ENCODE measurements at regions not wholly inside any gene's neighbourhood (a gene's known extent, or its start where the extent isn't known, plus 50 kb on each side); places are given as distances from the start of the nearest gene placed in this dataset.
A peak's percentile ranks its signal among the peaks of the same experiment; 100 is the strongest.

DNA sequence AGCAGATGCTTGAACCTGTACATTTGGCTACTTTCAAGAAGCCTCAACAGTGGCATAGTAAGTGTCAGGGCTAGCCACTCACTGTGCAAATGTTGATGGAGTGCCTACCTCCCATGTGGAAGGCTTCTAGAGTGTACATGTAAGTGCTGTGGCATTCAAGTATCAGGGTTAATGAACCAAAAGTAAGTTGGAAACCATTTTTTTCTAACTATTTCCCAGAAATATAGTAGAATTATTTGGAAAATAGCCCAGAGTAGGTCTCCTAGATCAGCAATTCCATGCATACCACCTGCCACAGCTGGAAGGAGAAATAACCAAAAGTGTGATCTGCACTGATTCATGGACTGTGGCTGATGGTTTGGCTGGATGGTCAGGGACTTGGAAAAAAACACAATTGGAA is 53.3 kb downstream of the FOXD1 start:
- no peak for DNase-seq

DNA sequence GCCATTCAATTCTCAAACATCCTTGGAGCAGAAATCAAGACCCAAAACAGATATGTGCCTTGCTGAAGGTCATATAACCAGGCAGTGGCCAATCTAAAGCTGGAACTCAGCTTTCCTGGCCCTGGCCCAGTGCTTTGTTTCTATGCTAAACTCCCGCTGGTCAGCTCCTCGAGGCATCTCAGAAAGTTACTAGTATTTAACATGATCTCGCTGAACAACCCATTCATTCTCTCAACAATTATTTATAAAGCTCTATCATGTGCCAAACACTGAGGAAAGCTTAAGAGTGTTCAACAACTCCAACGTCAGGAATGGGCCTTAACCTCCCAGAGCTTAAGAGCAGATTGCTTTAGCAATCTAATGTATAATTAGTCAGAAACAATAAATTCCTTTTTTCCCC is 54.0 kb downstream of the FOXD1 start:
- no peak for DNase-seq

- no peak for DNase-seq
Measured at GRCh38 chr5:73393611-73394489, 54.7 kb downstream of the FOXD1 start.

- no peak for DNase-seq
Measured at GRCh38 chr5:73392775-73393174, 55.8 kb downstream of the FOXD1 start.

DNA sequence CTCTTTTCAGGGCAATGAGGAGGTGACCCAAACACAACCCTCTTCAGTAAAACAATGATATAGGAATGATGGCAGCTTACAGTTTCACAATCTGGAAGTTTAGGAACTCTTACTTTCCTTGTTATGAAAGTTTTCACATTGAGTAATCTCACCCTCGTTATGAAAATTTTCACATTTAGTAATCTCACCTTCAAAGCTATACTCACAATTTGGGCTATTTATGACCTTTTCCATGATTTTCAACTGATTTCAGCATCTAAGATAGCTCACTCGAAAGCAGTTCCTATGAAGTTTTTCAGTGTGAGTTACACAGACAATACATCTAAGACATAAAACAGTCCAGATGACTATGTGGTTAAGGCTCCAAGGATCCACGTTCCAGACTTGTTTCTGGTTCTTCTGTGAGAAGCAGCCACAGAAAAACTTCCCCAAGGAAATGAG is 57.1 kb downstream of the FOXD1 start:
- DNase-seq: no peak

GRCh38 chr5:73390972-73391371 is 57.6 kb downstream of the FOXD1 start:
- DNase-seq: no peak

DNA sequence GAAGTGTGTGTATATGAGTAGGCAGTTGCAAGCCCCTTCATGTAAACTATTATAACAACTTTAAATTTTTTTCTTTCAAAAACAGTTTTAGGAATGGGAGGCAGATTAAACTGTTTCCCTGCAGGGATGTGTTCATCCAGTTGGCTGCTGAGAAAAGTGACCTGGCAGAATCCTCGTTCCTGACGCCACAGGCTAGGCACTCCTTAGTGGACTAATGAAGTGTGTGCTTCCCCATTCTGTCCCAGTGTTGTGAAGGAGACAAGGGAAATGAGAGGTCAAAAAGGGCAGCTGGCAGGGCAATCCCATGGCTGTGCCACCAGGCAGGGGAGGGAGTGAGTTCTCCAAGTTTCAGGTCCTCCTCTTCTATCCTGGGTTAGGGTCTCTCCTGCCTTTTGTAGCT is 59.8 kb downstream of the FOXD1 start:
- DNase-seq: no peak

DNA sequence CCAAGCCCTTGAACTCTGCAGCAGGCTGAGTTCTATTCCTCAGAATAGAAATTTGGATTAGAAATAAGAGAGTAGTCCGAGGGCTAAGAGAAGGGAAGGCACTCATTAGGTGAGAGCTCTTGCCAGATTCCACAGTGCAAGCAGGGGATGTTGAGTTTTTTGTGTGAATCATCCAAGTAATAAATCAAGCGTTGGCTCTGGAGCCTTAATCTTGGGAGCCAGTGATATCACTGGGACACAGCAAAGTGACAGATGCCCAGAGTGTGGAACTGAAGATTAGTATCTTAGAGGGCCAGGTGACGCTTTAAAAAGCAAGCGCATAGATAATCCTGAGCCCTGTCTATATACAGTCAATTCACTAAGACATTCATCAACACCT is 60.3 kb downstream of the FOXD1 start:
- no peak for DNase-seq

DNA sequence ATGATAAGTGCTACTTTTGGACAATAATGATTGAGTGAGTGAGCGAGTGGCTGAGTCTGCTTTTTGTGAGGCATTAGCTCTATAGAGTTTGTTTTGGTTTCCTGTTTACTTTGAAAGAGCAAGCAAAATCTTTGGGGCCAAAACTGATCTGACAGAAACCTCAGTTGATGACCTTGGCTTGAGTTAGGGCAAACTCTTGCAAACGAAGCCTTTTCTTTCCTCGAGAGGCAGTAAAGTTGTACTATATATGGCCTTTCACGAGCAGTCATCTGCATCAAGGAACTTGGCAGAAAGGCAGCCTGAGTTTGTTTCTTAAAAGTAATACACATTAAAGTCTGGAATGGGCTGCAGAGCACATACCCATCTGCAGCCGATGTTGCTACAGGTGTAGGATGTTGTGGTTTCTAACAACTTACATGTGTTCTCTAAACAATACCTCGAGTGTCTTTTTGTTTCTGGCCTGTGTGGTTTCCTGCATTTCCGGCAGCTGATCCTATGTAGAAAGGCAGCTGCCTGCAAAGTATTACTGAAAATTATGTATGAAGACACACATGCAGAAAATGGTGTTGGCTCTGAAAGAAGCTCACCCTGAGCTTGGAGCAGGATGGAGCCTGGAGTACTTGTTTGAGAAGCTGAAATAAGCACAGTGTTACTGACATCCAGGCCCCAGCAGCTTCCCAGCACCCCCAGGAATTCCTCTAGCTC is 60.8 kb downstream of the FOXD1 start:
- DNase-seq: peak; percentile 33

- DNase-seq: no peak
Measured at GRCh38 chr5:73387149-73387591, 61.4 kb downstream of the FOXD1 start.

GRCh38 chr5:73384861-73385260 is 63.7 kb downstream of the FOXD1 start:
- DNase-seq: no peak

- DNase-seq: no peak
Measured at GRCh38 chr5:73382401-73382740, 66.2 kb downstream of the FOXD1 start.

- DNase-seq: no peak
Measured at GRCh38 chr5:73381590-73382400, 66.8 kb downstream of the FOXD1 start.

DNA sequence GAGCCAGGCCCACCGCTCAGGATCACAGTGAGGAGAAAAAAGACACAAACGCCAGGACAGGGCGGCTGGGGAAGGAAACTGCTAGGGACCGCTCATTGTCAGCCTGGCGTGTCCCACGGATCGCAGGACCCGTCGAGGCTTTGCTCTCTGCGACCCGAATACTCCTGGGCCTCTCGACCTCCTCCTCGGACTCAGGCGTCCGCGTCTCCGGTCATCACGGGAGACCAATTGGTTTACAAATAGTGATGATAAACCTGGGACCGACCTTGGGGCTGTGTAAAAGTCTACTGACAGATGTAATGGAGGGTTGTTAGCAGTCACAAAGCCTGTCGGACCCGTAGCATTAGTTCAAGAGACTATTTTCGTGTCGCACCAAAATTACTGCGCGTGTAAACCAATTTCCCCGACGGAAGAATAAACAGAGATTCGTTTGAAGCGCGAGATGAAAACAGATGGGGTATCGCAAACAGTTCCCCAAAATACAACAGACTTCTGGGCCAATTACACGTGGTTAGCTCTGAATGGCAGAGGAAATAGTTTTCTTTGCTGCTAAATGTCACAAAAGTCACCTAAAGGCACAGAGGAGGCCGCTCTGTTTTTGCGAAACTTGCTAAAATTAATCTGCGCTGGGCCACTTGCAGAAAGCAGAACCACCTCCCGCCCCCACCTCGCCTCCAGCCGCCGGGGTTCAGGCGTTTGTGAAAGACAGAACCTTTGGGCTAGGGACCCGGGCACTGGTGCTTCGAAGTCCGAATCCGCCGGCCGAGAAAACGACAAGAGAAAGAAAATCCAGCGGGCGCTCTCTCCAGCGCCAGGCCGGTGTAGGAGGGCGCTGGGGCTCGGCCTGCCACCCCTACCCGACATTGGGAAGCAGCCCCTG is 67.6 kb downstream of the FOXD1 start:
- DNase-seq: no peak

DNA sequence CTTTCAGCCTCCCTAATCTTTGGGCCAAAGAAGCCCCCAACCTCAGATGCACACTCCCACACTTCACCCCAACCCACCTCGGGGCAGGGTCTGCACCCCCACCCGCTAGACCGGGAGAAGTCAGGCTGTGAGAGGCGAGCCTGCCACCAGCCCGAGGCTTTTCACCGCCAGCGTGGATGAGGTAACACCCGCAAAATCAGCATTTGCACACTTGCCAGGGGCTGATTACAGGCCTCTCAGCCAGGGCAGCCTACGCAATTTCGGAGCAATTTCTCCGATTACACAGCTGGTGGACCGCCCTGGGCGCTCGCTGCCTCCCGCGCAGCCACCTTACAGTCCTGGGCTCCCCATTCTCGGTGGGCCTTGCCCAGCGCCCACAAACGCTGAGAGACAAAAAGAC is 68.5 kb downstream of the FOXD1 start:
- no peak for DNase-seq

DNA sequence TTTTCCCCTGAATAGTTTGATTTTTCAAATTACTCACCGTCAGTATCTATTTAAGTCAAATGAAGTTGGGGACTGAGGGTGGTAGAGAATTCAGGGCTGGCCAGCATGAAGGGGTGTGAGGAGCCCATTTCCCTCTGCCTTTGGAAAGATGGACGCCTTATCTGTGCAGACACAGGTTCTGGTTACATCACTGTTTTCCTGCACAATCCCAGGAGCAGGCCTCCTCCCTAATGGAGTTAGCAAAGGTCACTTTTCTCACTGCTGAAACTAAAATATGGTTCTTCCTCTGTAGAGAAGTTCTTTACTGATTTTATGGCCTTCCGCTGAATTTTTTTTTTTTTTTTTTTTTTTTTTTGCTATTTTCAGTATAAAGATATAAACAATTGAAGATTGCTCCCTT is 69.1 kb downstream of the FOXD1 start:
- no peak for DNase-seq

DNA sequence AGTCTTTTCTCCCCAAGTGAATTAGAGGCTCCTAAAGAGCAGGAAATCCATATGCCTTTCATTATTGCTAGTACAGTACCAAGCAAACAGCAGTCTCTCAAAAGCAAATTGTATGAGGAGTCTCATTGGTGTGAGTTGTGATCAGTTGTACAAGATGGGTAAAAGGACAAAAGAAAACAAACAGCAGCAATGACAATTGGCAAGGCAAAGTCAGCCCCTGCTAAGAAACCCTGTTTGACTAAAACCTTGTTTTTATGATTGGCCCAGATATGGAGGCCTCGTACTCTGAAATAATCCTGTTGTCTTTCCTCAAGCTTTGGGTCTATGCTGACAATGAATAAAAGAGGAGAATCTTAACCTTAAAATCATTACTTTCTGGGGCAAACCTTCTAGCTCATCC is 69.8 kb downstream of the FOXD1 start:
- DNase-seq: no peak

GRCh38 chr5:73378070-73378469 is 70.5 kb downstream of the FOXD1 start:
- no peak for DNase-seq

DNA sequence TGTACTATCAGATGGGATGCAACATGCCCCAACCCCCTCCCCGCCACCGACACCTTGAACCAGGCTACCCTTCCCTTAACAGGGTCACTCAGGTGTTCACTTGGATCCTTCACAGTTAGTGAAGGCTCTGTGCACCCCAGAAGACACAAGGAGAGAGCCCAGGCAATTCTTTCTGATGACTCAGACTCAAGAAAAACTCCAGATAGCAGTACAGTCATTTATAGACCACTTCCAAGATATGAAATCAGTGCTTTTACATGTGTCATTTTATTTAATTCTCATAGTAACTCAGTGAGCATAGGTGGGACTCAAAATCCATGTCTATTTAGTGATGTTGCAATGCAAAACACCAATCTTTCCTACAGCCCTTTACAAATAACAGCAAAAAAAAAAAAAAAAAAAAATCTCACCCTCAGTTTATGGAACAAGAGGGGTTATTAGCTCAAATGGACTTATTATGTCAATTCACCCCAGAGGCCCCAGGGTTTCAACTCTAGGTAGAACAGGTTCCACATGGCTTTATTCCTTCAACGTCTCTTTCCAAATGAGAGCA is 71.9 kb downstream of the FOXD1 start:
- DNase-seq: no peak

DNA sequence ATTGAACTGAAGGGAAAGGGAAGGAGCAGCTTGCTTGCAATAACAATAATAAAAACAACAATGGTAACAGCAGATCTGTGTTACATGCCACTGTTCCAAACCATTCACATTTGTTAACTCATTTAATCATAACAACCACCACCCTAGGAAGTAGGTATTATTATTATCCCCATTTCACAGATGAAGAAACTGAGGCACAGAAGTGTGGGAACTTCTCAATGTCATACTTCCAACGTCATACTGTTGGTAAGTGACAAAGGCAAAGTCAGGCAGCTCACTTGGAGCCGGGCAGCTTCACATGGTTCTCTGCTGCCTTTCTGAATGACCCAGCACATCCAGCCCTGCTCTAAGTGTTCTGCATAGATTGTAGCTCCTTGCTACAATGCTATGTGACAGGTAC is 72.6 kb downstream of the FOXD1 start:
- DNase-seq: no peak

GRCh38 chr5:73375191-73375545 is 73.4 kb downstream of the FOXD1 start:
- no peak for DNase-seq

GRCh38 chr5:73374520-73375190 is 73.9 kb downstream of the FOXD1 start:
- no peak for DNase-seq
